ENCODE measurements at regions not wholly inside any gene's neighbourhood (a gene's known extent, or its start where the extent isn't known, plus 50 kb on each side); places are given as distances from the start of the nearest gene placed in this dataset.

DNA sequence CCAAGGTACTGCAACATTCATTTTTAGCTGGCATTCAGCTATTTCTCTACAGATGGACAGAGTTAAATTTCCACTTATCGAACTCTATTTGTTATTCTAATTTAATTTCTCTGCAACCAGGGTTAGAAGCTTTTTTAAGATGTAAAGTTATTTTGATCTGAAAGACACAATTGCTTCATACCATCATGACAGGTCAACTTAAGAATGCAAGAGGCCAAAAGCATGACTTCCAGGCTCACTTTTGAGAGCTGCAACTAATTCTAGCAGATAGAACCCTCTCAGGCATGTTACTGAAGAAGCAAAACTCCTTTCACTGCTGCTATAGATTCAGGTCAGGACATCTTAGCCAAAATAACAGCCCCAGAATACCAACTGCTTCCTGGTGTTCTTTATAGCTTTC lies 86.5 kb upstream of the GALNT18 start:
- Histone ChIP-seq H3K27ac (no peak overlapping the region), H3K4me1 (no peaks in the 10 kb centered on the region), H3K9me3 (no peaks in the 10 kb centered on the region), H3K36me3 (replicated peaks in 1 of 2; ENCODE audit: insufficient read depth in 1 of 2, low read depth in 2 of 2) (no peaks in the 10 kb centered on the region), H3K27me3 (no peaks in the 10 kb centered on the region), H3K4me3 (no peak overlapping the region)
- DNase-seq (no peak), ATAC-seq (no peak)
- TF ChIP-seq POLR2A (IDR thresholded peaks at IDR 0.05), result no peak
- TF ChIP-seq, protein P1, sequence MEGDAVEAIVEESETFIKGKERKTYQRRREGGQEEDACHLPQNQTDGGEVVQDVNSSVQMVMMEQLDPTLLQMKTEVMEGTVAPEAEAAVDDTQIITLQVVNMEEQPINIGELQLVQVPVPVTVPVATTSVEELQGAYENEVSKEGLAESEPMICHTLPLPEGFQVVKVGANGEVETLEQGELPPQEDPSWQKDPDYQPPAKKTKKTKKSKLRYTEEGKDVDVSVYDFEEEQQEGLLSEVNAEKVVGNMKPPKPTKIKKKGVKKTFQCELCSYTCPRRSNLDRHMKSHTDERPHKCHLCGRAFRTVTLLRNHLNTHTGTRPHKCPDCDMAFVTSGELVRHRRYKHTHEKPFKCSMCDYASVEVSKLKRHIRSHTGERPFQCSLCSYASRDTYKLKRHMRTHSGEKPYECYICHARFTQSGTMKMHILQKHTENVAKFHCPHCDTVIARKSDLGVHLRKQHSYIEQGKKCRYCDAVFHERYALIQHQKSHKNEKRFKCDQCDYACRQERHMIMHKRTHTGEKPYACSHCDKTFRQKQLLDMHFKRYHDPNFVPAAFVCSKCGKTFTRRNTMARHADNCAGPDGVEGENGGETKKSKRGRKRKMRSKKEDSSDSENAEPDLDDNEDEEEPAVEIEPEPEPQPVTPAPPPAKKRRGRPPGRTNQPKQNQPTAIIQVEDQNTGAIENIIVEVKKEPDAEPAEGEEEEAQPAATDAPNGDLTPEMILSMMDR (IDR thresholded peaks at IDR 0.05), result no peak
- 46 to 70% methylated on average over 1 of the region's 1 CpG for WGBS, 2 donors
- intact Hi-C loops (cut with DNase I), result no loop called here

DNA sequence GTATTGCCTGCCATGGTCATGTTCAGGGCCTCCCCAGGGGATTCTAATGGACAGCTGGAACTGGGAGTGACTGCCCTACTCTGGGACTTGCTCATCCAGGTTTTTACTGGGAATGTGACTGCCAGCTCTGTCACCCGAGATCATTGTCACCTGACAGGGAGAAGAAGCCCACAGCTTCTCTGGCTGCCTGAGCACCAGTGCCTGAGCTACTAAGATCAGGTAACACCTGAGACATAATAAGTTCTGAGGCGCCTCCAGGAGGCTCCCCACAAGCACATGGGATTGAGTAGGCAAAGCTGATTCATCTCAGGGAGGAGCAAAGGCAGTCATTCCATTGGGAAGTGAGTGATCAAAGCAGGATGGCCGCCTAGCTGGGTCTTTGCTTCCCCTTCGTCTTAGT lies 84.2 kb upstream of the GALNT18 start:
- Histone ChIP-seq H3K36me3 (replicated peaks in 1 of 2; ENCODE audit: insufficient read depth in 1 of 2, low read depth in 2 of 2) (no peaks in the 10 kb centered on the region), H3K27ac (no peak overlapping the region), H3K27me3 (no peaks in the 10 kb centered on the region), H3K4me1 (no peaks in the 10 kb centered on the region), H3K9me3 (no peaks in the 10 kb centered on the region), H3K4me3 (no peak overlapping the region)
- TF ChIP-seq POLR2A (IDR thresholded peaks at IDR 0.05), result no peak
- TF ChIP-seq, protein P1 (IDR thresholded peaks at IDR 0.05), result no peak
- no peak for DNase-seq
- 51 to 57% methylated on average over 4 of the region's 4 CpGs for WGBS, 2 donors
- no peak for ATAC-seq
- intact Hi-C loops (cut with DNase I), result no loop called here

DNA sequence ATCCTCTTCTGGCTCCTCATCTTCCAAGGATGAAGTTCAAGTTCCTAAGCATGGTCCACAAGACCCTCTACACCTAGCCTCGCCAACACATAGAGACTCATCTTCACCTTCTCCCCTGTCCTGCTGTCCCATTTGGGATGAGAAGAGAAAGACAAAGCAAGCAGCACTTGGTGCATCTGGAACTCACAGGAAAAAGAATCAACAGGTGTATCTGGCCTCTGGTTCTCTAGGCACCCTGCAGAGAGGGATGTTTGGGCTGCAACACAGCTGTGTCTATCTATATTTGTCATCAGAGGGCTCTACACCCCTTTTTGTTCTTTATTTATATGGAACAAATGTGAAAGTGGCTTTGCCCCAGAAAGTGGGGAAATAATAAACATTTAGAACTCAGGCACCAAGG lies 82.1 kb upstream of the GALNT18 start:
- 71 to 86% methylated on average over 1 of the region's 1 CpG for WGBS, 2 donors
- Histone ChIP-seq H3K27ac (no peak overlapping the region), H3K4me1 (no peaks in the 10 kb centered on the region), H3K9me3 (no peaks in the 10 kb centered on the region), H3K4me3 (no peak overlapping the region), H3K36me3 (replicated peaks in 1 of 2; ENCODE audit: insufficient read depth in 1 of 2, low read depth in 2 of 2) (no peaks in the 10 kb centered on the region), H3K27me3 (no peaks in the 10 kb centered on the region)
- DNase-seq (no peak), ATAC-seq (no peak)
- intact Hi-C loops (cut with DNase I), result no loop called here
- TF ChIP-seq, protein P1 (IDR thresholded peaks at IDR 0.05), result no peak
- TF ChIP-seq POLR2A (IDR thresholded peaks at IDR 0.05), result no peak

DNA sequence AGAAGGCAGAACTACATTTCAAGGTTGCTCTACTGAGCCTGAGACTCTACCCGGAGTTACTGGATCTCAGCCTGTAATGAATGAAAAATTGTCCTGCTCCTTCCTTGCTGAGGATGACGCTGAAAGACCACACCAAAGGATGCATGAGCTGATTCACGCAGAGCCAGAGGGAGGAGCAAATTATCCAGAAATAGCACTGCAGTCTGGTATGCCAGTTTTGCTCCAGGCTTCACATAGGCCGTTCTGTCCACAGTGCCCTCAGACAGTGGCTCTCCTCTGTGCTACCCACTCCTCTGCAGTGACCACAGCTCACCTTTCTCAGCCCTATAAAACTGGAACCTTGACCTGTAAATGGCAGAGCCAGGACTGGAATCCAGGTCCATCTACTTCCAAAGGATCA lies 79.3 kb upstream of the GALNT18 start:
- Histone ChIP-seq H3K9me3 (no peaks in the 10 kb centered on the region), H3K27me3 (no peaks in the 10 kb centered on the region), H3K4me3 (no peak overlapping the region), H3K36me3 (replicated peaks in 1 of 2; ENCODE audit: insufficient read depth in 1 of 2, low read depth in 2 of 2) (no peaks in the 10 kb centered on the region), H3K4me1 (no peaks in the 10 kb centered on the region), H3K27ac (no peak overlapping the region)
- no peak for TF ChIP-seq POLR2A (IDR thresholded peaks at IDR 0.05)
- TF ChIP-seq, protein P1 (IDR thresholded peaks at IDR 0.05), result no peak
- ATAC-seq, result no peak
- no peak for DNase-seq
- WGBS, 2 donors, result 58 to 60% methylated on average over 4 of the region's 4 CpGs
- intact Hi-C loops (cut with DNase I), result no loop called here

DNA sequence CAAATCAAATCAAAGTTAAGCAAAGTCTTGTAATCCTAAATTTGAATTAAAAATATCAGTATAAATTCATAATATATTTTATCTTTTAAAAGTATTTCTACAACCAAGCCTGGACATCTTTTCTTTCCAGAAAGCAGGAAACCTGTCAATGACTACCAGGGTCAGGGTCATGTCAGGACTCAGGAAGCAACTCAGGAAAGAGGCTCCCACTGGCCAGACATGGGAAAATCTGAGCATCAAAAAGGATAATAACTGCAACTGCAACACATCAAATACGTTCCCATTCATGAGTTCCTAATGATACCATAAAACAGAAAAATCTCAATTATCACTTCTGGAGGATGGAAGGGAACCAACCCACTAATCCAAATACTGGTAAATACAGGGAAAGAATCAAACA lies 76.0 kb upstream of the GALNT18 start:
- Histone ChIP-seq H3K9me3 (no peaks in the 10 kb centered on the region), H3K4me1 (no peaks in the 10 kb centered on the region), H3K27ac (no peak overlapping the region), H3K27me3 (no peaks in the 10 kb centered on the region), H3K36me3 (replicated peaks in 1 of 2; ENCODE audit: insufficient read depth in 1 of 2, low read depth in 2 of 2) (no peaks in the 10 kb centered on the region), H3K4me3 (no peak overlapping the region)
- DNase-seq, result no peak
- no peak for TF ChIP-seq POLR2A (IDR thresholded peaks at IDR 0.05)
- TF ChIP-seq, protein P1 (IDR thresholded peaks at IDR 0.05), result no peak
- intact Hi-C loops (cut with DNase I), result no loop called here
- 59 to 71% methylated on average over 1 of the region's 1 CpG for WGBS, 2 donors
- ATAC-seq, result no peak
